ENCODE measurements at regions not wholly inside any gene's neighbourhood (a gene's known extent, or its start where the extent isn't known, plus 50 kb on each side); places are given as distances from the start of the nearest gene placed in this dataset.
"Not testable (repeated sequence)": the region's sequence is repeated elsewhere in the genome, so short reads cannot be mapped to it uniquely, and the experiment has no call there.

GRCh38 chr12:23380419-23381100 is 568.9 kb downstream of the SOX5 start:
- no peak for DNase-seq

- DNase-seq: not testable (repeated sequence)
Observed at GRCh38 chr12:23388898-23389297, 560.6 kb downstream of the SOX5 start.

GRCh38 chr12:23389315-23389714 is 560.2 kb downstream of the SOX5 start:
- DNase-seq: not testable (repeated sequence)

GRCh38 chr12:23399402-23399933 is 550.0 kb downstream of the SOX5 start:
- DNase-seq: no peak

GRCh38 chr12:23415180-23415579 is 534.3 kb downstream of the SOX5 start:
- DNase-seq: no peak

GRCh38 chr12:23421556-23421955 is 527.9 kb downstream of the SOX5 start:
- no peak for DNase-seq

GRCh38 chr12:23423097-23423687 is 526.3 kb downstream of the SOX5 start:
- DNase-seq: no peak

GRCh38 chr12:23423796-23424195 is 525.7 kb downstream of the SOX5 start:
- no peak for DNase-seq

GRCh38 chr12:23424685-23425084 is 524.8 kb downstream of the SOX5 start:
- DNase-seq: no peak

GRCh38 chr12:23426328-23426727 is 523.1 kb downstream of the SOX5 start:
- DNase-seq: no peak

- DNase-seq: no peak
Observed at GRCh38 chr12:23428758-23429157, 520.7 kb downstream of the SOX5 start.

- DNase-seq: no peak
Observed at GRCh38 chr12:23431006-23431405, 518.5 kb downstream of the SOX5 start.

GRCh38 chr12:23433121-23433520 is 516.3 kb downstream of the SOX5 start:
- no peak for DNase-seq

GRCh38 chr12:23434154-23434553 is 515.3 kb downstream of the SOX5 start:
- no peak for DNase-seq

- DNase-seq: no peak
Observed at GRCh38 chr12:23446746-23447145, 502.7 kb downstream of the SOX5 start.

GRCh38 chr12:23450810-23451209 is 498.7 kb downstream of the SOX5 start:
- DNase-seq: no peak

GRCh38 chr12:23455283-23455682 is 494.2 kb downstream of the SOX5 start:
- no peak for DNase-seq

- DNase-seq: no peak
Observed at GRCh38 chr12:23458640-23459039, 490.8 kb downstream of the SOX5 start.

GRCh38 chr12:23462546-23462945 is 486.9 kb downstream of the SOX5 start:
- no peak for DNase-seq

- no peak for DNase-seq
Observed at GRCh38 chr12:23463172-23463571, 486.3 kb downstream of the SOX5 start.

GRCh38 chr12:23464241-23464812 is 485.1 kb downstream of the SOX5 start:
- no peak for DNase-seq

GRCh38 chr12:23472329-23472971 is 477.0 kb downstream of the SOX5 start:
- no peak for DNase-seq

GRCh38 chr12:23473071-23473470 is 476.4 kb downstream of the SOX5 start:
- DNase-seq: no peak

Measured in NCI-H187 (cell line).